ENCODE measurements at regions not wholly inside any gene's neighbourhood (a gene's known extent, or its start where the extent isn't known, plus 50 kb on each side); places are given as distances from the start of the nearest gene placed in this dataset.

- Mint-ChIP-seq H3K4me3 (no peak overlapping the region), H3K27me3 (peaks cover 2% of the 10 kb centered on the region), H3K27ac (no peak overlapping the region), H3K4me1 (no peaks in the 10 kb centered on the region), H3K36me3 (ENCODE audit: low read depth) (no peaks in the 10 kb centered on the region), H3K9me3 (ENCODE audit: low read depth) (peaks cover 2% of the 10 kb centered on the region)
- no peak for ATAC-seq
- ChIA-PET CTCF (no interaction called here), POLR2A (no interaction called here)
- no peak for DNase-seq
- intact Hi-C loops (cut with DNase I, micrococcal nuclease), result no loop called here
Observed at GRCh38 chr2:106941372-106941993, 55.5 kb upstream of the ST6GAL2 start.

GRCh38 chr2:106943468-106944200 is 57.7 kb upstream of the ST6GAL2 start:
- ChIA-PET POLR2A (no interaction called here), CTCF (interaction anchor here (1.6 kb wide), 1 partner anchor 9 kb away, joined by 4 read pairs; no protein-coding TSS in a partner anchor)
- Mint-ChIP-seq H3K36me3 (ENCODE audit: low read depth) (no peaks in the 10 kb centered on the region), H3K4me1 (no peaks in the 10 kb centered on the region), H3K9me3 (ENCODE audit: low read depth) (no peaks in the 10 kb centered on the region), H3K27ac (no peak overlapping the region), H3K27me3 (no peaks in the 10 kb centered on the region), H3K4me3 (no peak overlapping the region)
- ATAC-seq (no peak), DNase-seq (no peak)
- intact Hi-C loops (cut with DNase I, micrococcal nuclease), result no loop called here

GRCh38 chr2:106944215-106944614 is 58.2 kb upstream of the ST6GAL2 start:
- no peaks in the 10 kb centered on the region for H3K4me1 Mint-ChIP-seq
- CTCF ChIA-PET, result interaction anchor here (1.6 kb wide), 1 partner anchor 9 kb away, joined by 4 read pairs; no protein-coding TSS in a partner anchor
- POLR2A ChIA-PET, result no interaction called here
- no peaks in the 10 kb centered on the region for H3K27me3 Mint-ChIP-seq
- DNase-seq (no peak), ATAC-seq (no peak)
- no peak overlapping the region for H3K4me3 Mint-ChIP-seq
- H3K27ac Mint-ChIP-seq, result no peak overlapping the region
- H3K36me3 Mint-ChIP-seq (ENCODE audit: low read depth), result no peaks in the 10 kb centered on the region
- H3K9me3 Mint-ChIP-seq (ENCODE audit: low read depth), result no peaks in the 10 kb centered on the region
- intact Hi-C loops (cut with DNase I, micrococcal nuclease), result no loop called here

GRCh38 chr2:106948540-106948939 is 62.6 kb upstream of the ST6GAL2 start:
- H3K4me1 Mint-ChIP-seq, result no peaks in the 10 kb centered on the region
- H3K27me3 Mint-ChIP-seq, result no peaks in the 10 kb centered on the region
- H3K9me3 Mint-ChIP-seq (ENCODE audit: low read depth), result no peaks in the 10 kb centered on the region
- ATAC-seq (no peak), DNase-seq (no peak)
- intact Hi-C loops (cut with DNase I, micrococcal nuclease), result no loop called here
- no peaks in the 10 kb centered on the region for H3K36me3 Mint-ChIP-seq (ENCODE audit: low read depth)
- H3K27ac Mint-ChIP-seq, result no peak overlapping the region
- ChIA-PET POLR2A (no interaction called here), CTCF (no interaction called here)
- H3K4me3 Mint-ChIP-seq, result no peak overlapping the region

- Mint-ChIP-seq H3K27ac (no peak overlapping the region), H3K27me3 (no peaks in the 10 kb centered on the region), H3K4me3 (no peak overlapping the region), H3K4me1 (no peaks in the 10 kb centered on the region), H3K9me3 (ENCODE audit: low read depth) (no peaks in the 10 kb centered on the region), H3K36me3 (ENCODE audit: low read depth) (no peaks in the 10 kb centered on the region)
- DNase-seq (no peak), ATAC-seq (no peak)
- intact Hi-C loops (cut with DNase I, micrococcal nuclease), result no loop called here
- CTCF ChIA-PET, result no interaction called here
- POLR2A ChIA-PET, result no interaction called here
Observed at GRCh38 chr2:106953236-106953635, 67.3 kb upstream of the ST6GAL2 start.

GRCh38 chr2:106953779-106954178 is 67.8 kb upstream of the ST6GAL2 start:
- Mint-ChIP-seq H3K4me3 (no peak overlapping the region), H3K27me3 (no peaks in the 10 kb centered on the region), H3K4me1 (no peaks in the 10 kb centered on the region), H3K27ac (no peak overlapping the region), H3K9me3 (ENCODE audit: low read depth) (no peaks in the 10 kb centered on the region), H3K36me3 (ENCODE audit: low read depth) (no peaks in the 10 kb centered on the region)
- ChIA-PET CTCF (no interaction called here), POLR2A (no interaction called here)
- ATAC-seq (no peak), DNase-seq (no peak)
- intact Hi-C loops (cut with DNase I, micrococcal nuclease), result no loop called here

GRCh38 chr2:106954304-106954703 is 68.3 kb upstream of the ST6GAL2 start:
- ChIA-PET CTCF (no interaction called here), POLR2A (no interaction called here)
- no peak for ATAC-seq
- DNase-seq, result no peak
- Mint-ChIP-seq H3K27ac (no peak overlapping the region), H3K4me3 (no peak overlapping the region), H3K36me3 (ENCODE audit: low read depth) (no peaks in the 10 kb centered on the region), H3K9me3 (ENCODE audit: low read depth) (no peaks in the 10 kb centered on the region), H3K27me3 (no peaks in the 10 kb centered on the region), H3K4me1 (no peaks in the 10 kb centered on the region)
- intact Hi-C loops (cut with DNase I, micrococcal nuclease), result no loop called here

GRCh38 chr2:106956416-106956815 is 70.4 kb upstream of the ST6GAL2 start:
- intact Hi-C loops (cut with DNase I, micrococcal nuclease), result no loop called here
- no peak for ATAC-seq
- POLR2A ChIA-PET, result no interaction called here
- Mint-ChIP-seq H3K36me3 (ENCODE audit: low read depth) (no peaks in the 10 kb centered on the region), H3K27me3 (no peaks in the 10 kb centered on the region), H3K27ac (no peak overlapping the region), H3K9me3 (ENCODE audit: low read depth) (no peaks in the 10 kb centered on the region), H3K4me3 (no peak overlapping the region), H3K4me1 (no peaks in the 10 kb centered on the region)
- no peak for DNase-seq
- CTCF ChIA-PET, result no interaction called here

GRCh38 chr2:106956879-106957278 is 70.9 kb upstream of the ST6GAL2 start:
- no peaks in the 10 kb centered on the region for H3K27me3 Mint-ChIP-seq
- intact Hi-C loops (cut with DNase I, micrococcal nuclease), result no loop called here

GRCh38 chr2:106959975-106960682 is 74.2 kb upstream of the ST6GAL2 start:
- ChIA-PET POLR2A (no interaction called here), CTCF (no interaction called here)
- ATAC-seq (no peak), DNase-seq (no peak)
- Mint-ChIP-seq H3K27ac (no peak overlapping the region), H3K36me3 (ENCODE audit: low read depth) (no peaks in the 10 kb centered on the region), H3K9me3 (ENCODE audit: low read depth) (no peaks in the 10 kb centered on the region), H3K27me3 (no peaks in the 10 kb centered on the region), H3K4me3 (no peak overlapping the region), H3K4me1 (no peaks in the 10 kb centered on the region)
- intact Hi-C loops (cut with DNase I, micrococcal nuclease), result no loop called here

More at GRCh38 chr2:106956879-106957278, 70.9 kb upstream of the ST6GAL2 start:
- no peak overlapping the region for H3K4me3 Mint-ChIP-seq
- H3K36me3 Mint-ChIP-seq (ENCODE audit: low read depth), result no peaks in the 10 kb centered on the region
- ATAC-seq (no peak), DNase-seq (no peak)
- no peaks in the 10 kb centered on the region for H3K9me3 Mint-ChIP-seq (ENCODE audit: low read depth)
- H3K4me1 Mint-ChIP-seq, result no peaks in the 10 kb centered on the region
- ChIA-PET CTCF (no interaction called here), POLR2A (no interaction called here)
- H3K27ac Mint-ChIP-seq, result no peak overlapping the region

GRCh38 chr2:106960683-106961161 is 74.8 kb upstream of the ST6GAL2 start:
- no peak overlapping the region for H3K4me3 Mint-ChIP-seq
- ChIA-PET CTCF (no interaction called here), POLR2A (no interaction called here)
- H3K4me1 Mint-ChIP-seq, result no peaks in the 10 kb centered on the region
- intact Hi-C loops (cut with DNase I, micrococcal nuclease), result no loop called here
- no peaks in the 10 kb centered on the region for H3K36me3 Mint-ChIP-seq (ENCODE audit: low read depth)
- DNase-seq (no peak), ATAC-seq (no peak)
- no peaks in the 10 kb centered on the region for H3K9me3 Mint-ChIP-seq (ENCODE audit: low read depth)
- no peaks in the 10 kb centered on the region for H3K27me3 Mint-ChIP-seq
- no peak overlapping the region for H3K27ac Mint-ChIP-seq

- H3K36me3 Mint-ChIP-seq (ENCODE audit: low read depth), result no peaks in the 10 kb centered on the region
- H3K4me3 Mint-ChIP-seq, result no peak overlapping the region
- intact Hi-C loops (cut with DNase I, micrococcal nuclease), result no loop called here
- POLR2A ChIA-PET, result no interaction called here
- no peak overlapping the region for H3K27ac Mint-ChIP-seq
- no peak for ATAC-seq
- H3K4me1 Mint-ChIP-seq, result no peaks in the 10 kb centered on the region
- H3K27me3 Mint-ChIP-seq, result no peaks in the 10 kb centered on the region
- H3K9me3 Mint-ChIP-seq (ENCODE audit: low read depth), result no peaks in the 10 kb centered on the region
- no peak for DNase-seq
- CTCF ChIA-PET, result no interaction called here
Observed at GRCh38 chr2:106961328-106961727, 75.4 kb upstream of the ST6GAL2 start.
